ENCODE measurements at regions not wholly inside any gene's neighbourhood (a gene's known extent, or its start where the extent isn't known, plus 50 kb on each side); places are given as distances from the start of the nearest gene placed in this dataset.

DNA sequence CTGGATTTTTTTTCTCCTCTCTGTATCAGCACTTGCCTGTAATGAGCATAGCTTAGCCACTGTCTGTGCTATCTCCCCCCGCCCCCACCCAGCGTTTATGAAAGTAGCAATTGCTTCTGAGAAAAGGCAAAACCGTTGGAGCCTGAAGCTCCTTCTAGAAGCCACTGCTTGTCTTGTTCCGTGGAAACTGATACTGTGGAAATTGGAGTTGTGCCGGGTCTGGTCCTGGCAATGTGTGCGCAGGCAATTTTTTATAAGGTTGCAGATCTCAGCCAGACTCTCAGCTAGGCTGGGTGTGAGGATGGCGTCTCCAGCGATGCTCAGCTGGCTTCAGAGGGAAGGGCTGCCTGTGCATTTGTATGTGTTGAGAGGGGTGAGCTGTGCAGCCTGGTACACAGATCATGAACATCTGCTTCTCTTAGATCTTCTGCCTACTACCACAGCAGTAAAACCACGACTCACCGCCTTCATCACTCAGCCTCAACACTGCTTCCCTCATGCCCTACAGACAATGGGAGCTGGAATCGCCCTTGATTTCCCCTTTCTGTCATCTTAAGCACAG is 72.4 kb upstream of the GTSF1L start:
- DNase-seq = no peak

DNA sequence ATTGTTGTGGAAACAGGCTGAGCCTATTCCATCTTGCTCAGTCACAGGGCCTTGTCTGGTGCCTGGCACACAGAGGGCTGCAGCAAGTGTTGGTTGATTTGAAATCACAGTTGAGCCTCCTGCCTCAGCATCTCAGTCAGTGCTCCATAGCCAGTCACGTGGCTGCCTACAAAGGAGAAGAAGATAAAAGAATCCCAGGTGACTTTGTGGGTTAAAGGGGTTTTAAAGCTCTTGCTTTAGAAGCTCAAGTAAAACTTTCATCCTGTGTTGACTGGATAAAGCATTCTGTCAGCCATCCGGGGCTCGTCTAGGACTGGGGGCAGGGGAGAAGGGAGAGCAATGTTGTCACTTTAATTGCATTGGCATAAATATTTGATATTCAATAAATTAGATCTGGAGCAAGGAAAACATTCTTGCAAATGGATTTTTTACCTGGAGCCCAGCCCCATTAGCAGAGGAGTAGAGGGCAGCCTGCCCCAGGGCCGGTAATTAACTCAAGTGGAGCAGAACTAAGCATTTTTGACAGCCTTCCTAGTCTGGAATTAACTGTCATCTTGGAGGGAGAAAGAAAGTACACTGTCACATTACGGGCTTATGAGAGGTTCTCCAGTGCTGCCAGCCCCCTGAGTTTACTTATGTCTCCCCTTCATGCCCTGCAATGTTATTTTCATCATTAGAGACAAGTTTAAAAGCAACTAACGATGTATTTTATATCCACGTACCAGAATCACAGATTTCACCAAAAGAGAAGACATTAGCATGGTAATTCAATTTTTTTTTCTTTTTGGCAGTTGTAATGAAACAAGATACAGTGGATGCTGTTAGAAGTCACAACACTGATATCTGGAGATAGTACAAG is 71.7 kb upstream of the GTSF1L start:
- DNase-seq = no peak

DNA sequence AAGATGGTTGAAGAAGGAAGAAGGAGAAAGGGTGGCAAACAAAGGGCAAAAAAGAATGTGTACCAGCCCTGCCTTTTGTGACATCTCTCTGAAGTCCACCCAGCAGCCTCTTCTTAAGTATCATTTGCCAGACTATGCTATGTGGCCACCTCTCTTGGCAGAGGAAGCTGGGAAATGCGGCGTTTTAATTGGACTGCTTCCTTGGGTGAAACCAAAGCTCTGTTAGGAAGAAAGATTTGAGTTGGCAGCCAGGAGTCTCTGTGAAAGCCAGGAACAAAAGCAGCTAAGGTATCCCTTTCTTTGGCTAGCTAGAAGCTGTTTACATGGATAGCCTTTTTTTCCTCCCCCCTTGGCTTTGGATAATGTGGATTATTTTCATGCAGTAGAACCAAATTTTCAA is 67.5 kb upstream of the GTSF1L start:
- no peak for DNase-seq

DNA sequence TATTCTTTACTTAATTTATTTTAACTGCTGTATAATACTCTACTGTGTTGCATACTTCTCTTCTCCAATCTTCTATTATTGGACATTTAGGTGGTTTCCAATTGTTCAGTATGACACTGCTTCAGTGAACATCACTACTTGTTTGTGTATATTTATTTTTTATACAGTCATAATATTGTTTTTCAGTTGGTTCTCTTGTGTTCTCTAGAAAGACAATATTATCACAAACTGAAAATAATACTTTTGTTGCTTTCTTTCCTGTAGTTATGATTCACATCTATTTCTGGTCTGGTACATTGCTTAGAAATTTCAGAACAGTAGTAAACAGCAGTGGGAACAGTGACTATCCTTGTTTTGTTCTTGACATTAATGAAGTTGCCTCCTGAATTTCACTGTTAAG is 62.8 kb upstream of the GTSF1L start:
- DNase-seq = no peak

DNA sequence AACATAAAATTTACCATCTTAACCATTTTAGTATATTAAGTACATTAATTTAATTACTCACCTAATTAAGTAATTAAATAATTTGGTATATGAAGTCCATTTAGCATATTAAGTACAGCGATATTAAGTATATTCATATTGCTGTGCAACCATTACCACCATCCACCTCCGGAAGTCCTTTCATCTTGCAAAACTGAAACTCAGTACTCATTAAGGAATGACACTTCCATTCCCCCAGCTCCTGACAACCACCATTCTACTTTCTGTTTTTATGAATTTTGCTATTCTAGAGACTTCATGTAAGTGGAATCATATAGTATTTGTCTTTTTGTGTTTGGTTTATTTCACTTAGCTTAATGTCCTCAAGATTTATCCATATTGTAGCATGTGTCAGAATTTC is 61.1 kb upstream of the GTSF1L start:
- DNase-seq = no peak

DNA sequence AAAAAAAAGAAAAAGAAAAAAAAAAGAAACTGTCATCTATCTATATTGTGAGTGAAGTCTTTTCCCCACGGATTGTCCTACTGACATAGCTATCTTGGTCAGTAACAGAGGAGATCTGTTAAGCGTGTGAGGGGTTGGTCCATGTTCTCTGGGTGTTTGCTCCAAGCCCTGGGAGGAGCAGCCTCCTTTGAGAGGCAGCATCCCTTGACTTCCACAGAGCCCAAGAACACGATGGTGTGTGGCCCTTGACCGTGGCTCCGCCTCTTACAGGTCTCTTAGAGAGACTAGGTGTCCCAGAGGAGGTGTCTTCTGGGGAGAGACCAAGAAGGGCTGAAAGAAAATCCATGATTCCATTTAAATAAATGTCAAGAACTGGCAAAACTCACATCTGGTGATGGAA is 60.1 kb upstream of the GTSF1L start:
- no peak for DNase-seq

DNA sequence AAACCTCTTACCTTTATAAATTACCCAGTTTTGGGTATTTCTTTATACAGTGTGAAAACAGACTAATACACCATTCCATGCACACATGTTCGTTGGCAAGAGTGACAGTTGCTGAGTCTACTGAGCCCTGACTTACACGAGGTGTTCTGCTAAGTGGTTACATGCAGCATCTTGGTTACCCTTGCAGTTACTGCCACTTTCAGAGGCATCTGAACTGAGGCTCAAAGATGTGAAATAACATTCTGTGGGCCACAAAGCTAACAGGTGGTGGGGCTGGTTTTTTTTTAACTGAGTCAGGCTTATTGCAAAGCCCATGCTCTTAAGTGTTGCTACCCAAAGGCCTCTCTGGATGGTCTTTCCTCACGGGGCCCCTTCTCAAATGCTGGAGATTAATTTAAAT is 54.4 kb upstream of the GTSF1L start:
- DNase-seq = no peak

DNA sequence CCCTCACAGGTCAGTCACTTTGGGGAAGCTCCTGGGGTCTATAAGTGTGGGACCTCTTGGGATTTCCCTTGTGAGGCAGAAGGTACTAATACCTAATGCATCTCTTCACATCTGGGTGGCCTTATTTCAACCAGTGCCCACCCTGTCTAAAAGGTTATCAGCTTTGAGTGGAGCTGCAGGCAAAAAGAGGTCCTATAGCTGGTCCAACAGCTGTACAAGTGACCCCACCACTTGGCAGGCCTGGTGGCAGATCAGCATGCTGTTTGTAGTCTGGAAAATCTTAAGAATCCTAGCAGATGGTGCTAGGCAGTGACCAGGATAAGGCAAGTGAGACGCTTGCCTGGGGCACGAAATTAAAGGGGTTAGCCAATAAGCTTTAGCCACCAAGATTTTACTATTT is 51.6 kb upstream of the GTSF1L start:
- no peak for DNase-seq

DNA sequence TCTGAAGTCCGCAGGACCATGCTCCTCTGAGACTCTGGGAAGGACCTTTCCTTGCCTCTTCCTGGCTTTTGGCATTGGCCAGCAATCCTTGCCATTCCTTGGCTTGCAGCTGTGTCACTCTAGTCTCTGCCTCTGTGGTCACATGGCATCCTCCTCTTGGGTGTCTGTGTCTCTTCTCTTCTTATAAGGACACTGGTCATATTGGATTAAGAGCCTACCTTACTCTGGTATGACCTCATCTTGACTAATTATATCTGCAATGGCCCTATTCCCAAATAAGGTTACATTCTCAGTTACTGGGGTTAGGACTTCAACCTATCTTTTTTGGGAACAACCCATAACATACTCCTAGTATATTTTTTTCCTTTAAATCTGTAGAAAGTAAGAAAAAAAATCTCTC is 49.9 kb upstream of the GTSF1L start:
- DNase-seq = no peak

Data from SHP77 (cell line).